A673 (cell line): ENCODE measurements at regions not wholly inside any gene's neighbourhood (a gene's known extent, or its start where the extent isn't known, plus 50 kb on each side); places are given as distances from the start of the nearest gene placed in this dataset.

ENCODE experiments used
- BruUV-seq: library from RNA; stranded (reverse); fragments of 400-500 nt; replicated peaks from 2 replicates; lab custom pipeline; 2021; lab: Mats Ljungman, UMichigan
- CTCF ChIA-PET: fragments of 300-600 bp; sonication (Branson Sonifier 250); formaldehyde crosslinking; loops from one replicate; lab custom pipeline; 2022; ENCODE audit warnings: antibody characterized with exemption; lab: Charles Lee
- POLR2A ChIA-PET: fragments of 300-600 bp; sonication (Branson Sonifier 250); formaldehyde crosslinking; loops from one replicate; lab custom pipeline; 2022; ENCODE audit warnings: antibody characterized with exemption; ENCODE audit not compliant: low non-redundant PET; lab: Charles Lee
- DNase-seq: peaks from one replicate; pipeline ENCODE4 v3.0.0-alpha.2; 2015; ENCODE audit warnings: low spot score
- H3K27ac ChIP-seq: fragments of 200-600 bp; sonication (generic); 2 replicates; pipeline ENCODE4 v1.5.1; 2016; ENCODE audit warnings: mixed run types, low read depth, mild to moderate bottlenecking, mixed read lengths, antibody characterized with exemption, low read length; ENCODE audit not compliant: poor library complexity, severe bottlenecking
- H3K27me3 ChIP-seq: fragments of 200-600 bp; sonication (generic); replicated peaks from 2 replicates; pipeline ENCODE4 v1.6.1; 2017; ENCODE audit warnings: mixed run types, low read depth, mild to moderate bottlenecking, mixed read lengths, antibody characterized with exemption, low read length; ENCODE audit not compliant: insufficient read depth, poor library complexity
- H3K36me3 ChIP-seq: fragments of 200-600 bp; sonication (generic); 2 replicates; pipeline ENCODE4 v1.6.1; 2016; ENCODE audit warnings: mixed run types, mild to moderate bottlenecking, mixed read lengths, antibody characterized with exemption, low read length; ENCODE audit not compliant: insufficient read depth, poor library complexity, severe bottlenecking
- H3K4me1 ChIP-seq: fragments of 200-600 bp; sonication (generic); 2 replicates; pipeline ENCODE4 v1.6.1; 2017; ENCODE audit warnings: mixed run types, mild to moderate bottlenecking, mixed read lengths, antibody characterized with exemption, low read length; ENCODE audit not compliant: insufficient read depth, poor library complexity, severe bottlenecking
- H3K4me3 ChIP-seq: fragments of 200-600 bp; sonication (generic); 2 replicates; pipeline ENCODE4 v1.5.1; 2016; ENCODE audit warnings: low read depth, mixed run types, mild to moderate bottlenecking, mixed read lengths, low read length; ENCODE audit not compliant: poor library complexity, severe bottlenecking
- H3K9me3 ChIP-seq: fragments of 200-600 bp; sonication (generic); 2 replicates; pipeline ENCODE4 v1.6.1; 2016; ENCODE audit warnings: mixed run types, low read depth, mild to moderate bottlenecking, mixed read lengths, antibody characterized with exemption, low read length; ENCODE audit not compliant: poor library complexity, severe bottlenecking
- EZH2 ChIP-seq: fragments of 200-600 bp; sonication (generic); IDR thresholded peaks from 2 replicates; pipeline ENCODE4 v1.6.1; 2017; ENCODE audit warnings: borderline replicate concordance, low read depth, mild to moderate bottlenecking, mixed read lengths, antibody characterized with exemption, low read length; ENCODE audit not compliant: poor library complexity, severe bottlenecking
- intact Hi-C: fragments of 100-400 bp; cut with micrococcal nuclease; formaldehyde crosslinking; loops from one replicate; pipeline ENCODE4 v1.10.0; 2022; ENCODE audit not compliant: unreplicated experiment
- TF ChIP-seq, protein P1 (sequence below): fragments of 300-800, 200-600 bp; sonication (generic); conservative IDR thresholded peaks from 2 replicates; pipeline ENCODE4 v1.5.1; 2017; ENCODE audit warnings: low read depth, mild to moderate bottlenecking, antibody characterized with exemption, low read length, moderate library complexity, mixed read lengths

DNA sequence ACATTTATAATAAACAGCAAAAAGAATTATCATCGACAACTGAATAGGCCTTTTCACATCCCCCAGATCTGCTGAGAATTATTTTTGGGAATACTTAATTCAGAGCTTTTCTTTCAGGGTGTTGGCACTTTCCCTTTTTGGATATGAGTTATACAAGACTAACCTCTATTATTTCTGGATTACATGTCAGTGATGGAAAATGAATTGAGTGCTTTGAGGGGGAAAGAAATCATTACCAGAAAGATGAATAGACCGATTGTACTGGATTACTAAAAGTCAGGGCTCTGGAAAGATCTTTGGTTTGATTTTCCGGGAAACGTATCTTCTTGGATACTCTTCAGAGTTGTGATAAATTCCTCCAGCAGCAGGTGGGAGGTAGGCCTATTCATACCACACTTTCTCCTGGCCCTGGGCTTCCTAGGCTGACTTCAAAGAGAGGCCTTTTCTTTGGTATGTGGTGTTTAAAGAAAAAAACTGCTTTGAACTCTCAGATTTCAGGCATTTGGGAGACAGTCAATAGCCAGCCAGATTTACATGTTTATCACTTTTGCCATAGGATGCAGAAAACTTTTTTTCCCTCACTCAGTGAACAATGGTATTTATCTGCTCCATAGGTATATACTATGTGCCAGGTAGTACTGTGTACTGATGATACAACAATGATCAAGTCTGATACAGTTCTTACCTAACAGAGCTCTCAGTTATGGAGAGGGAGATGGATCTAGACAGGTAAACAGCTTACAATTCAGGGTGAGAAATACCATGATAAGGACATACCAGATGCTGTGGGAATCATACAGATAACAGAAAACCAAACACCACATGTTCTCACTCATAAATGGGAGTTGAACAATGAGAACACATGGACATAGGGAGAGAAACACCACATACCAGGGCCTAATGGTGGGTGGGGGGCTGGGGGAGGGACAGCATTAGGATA lies 63.3 kb upstream of the ACTR3 start:
- H3K9me3 ChIP-seq = no peaks in the 10 kb centered on the region
- intact Hi-C loops = no loop called here
- no TSS peak for BruUV-seq
- no peak for DNase-seq
- ChIA-PET CTCF (no interaction called here), POLR2A (no interaction called here)
- no peaks in the 10 kb centered on the region for H3K27me3 ChIP-seq
- TF ChIP-seq EZH2 = no peak
- TF ChIP-seq, protein P1, sequence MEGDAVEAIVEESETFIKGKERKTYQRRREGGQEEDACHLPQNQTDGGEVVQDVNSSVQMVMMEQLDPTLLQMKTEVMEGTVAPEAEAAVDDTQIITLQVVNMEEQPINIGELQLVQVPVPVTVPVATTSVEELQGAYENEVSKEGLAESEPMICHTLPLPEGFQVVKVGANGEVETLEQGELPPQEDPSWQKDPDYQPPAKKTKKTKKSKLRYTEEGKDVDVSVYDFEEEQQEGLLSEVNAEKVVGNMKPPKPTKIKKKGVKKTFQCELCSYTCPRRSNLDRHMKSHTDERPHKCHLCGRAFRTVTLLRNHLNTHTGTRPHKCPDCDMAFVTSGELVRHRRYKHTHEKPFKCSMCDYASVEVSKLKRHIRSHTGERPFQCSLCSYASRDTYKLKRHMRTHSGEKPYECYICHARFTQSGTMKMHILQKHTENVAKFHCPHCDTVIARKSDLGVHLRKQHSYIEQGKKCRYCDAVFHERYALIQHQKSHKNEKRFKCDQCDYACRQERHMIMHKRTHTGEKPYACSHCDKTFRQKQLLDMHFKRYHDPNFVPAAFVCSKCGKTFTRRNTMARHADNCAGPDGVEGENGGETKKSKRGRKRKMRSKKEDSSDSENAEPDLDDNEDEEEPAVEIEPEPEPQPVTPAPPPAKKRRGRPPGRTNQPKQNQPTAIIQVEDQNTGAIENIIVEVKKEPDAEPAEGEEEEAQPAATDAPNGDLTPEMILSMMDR = no peak
- no peaks in the 10 kb centered on the region for H3K36me3 ChIP-seq
- no peak overlapping the region for H3K27ac ChIP-seq
- H3K4me3 ChIP-seq = no peak overlapping the region
- no peaks in the 10 kb centered on the region for H3K4me1 ChIP-seq

DNA sequence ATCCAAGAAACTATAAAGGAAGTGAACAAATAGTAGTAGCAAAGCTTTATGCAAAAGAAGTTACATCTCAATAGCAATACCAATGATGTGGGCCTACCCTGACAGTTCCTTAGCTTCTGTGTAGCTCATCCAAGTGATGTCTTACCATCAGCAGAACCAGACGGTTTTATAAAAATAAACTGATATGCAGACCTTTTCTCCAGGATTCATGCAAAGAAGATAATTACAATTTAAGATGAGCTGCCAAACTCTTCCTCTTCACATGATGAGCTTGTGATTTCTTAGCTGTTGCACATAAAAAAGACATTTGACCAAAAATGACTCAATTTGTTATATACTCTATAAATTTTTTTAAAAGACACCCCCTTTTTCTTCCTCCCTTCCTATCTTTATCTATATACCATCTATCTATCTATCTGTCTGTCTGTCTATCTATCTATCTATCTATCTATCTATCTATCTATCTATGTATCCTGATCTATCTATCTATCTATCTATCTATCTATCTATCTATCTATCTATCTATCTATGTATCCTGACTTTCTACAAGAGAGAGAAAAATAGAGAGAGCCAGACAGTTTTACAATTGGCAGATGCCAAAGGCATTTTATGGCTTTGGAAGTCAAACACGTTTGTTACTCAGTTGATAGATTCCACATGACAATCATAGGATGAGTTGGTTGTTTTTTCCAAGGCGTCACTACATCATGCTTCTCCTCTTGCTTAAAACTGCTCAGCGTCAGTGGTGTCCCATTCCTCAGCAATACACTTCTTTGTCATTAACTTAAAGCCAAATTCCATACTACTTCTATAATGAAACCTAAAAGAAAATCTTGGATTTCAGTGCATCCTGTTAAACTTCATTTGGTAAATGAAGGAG lies 65.9 kb upstream of the ACTR3 start:
- ChIA-PET POLR2A (no interaction called here), CTCF (no interaction called here)
- TF ChIP-seq, protein P1 = no peak
- no peak for TF ChIP-seq EZH2

DNA sequence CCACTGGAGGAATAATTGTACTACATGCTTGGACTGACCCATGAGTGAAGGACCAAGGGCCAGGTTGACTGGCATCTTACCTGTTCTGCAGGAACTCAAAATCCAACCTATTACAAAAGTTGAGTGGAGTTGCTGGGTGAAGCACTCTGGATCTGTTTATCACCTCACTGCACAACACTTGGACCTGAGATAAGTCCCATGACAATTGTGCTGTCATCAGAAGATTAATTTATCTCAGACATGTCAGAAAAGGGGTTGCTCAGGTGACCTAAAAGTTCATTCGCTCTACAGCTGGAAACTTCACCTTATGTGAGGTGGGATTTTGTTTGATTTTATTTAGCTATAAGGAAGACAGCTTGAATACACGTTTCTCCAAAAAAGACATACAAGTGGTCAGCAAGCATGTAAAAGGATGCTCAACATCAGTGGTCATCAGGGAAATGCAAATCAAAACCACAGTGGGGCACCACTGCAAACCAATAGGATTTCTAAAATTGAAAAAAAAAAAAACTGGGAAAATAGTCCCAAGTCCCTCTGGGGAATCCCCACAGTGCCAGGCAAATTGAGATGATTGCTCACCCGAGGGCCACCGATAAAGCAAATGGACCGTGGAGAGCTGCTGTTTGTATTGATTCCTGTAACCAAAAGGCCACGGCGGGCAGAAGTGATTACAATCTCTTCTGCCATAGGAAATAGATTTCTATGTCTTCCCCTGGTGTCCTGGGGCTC lies 65.8 kb upstream of the SLC35F5 start:
- H3K27ac ChIP-seq = no peak overlapping the region
- POLR2A ChIA-PET = no interaction called here
- intact Hi-C loops = no loop called here
- no peaks in the 10 kb centered on the region for H3K4me1 ChIP-seq
- no peaks in the 10 kb centered on the region for H3K36me3 ChIP-seq
- no peak overlapping the region for H3K4me3 ChIP-seq
- no peaks in the 10 kb centered on the region for H3K9me3 ChIP-seq
- CTCF ChIA-PET = no interaction called here
- no peak for DNase-seq
- H3K27me3 ChIP-seq = no peaks in the 10 kb centered on the region
- TF ChIP-seq, protein P1 = no peak
- no peak for TF ChIP-seq EZH2
- BruUV-seq = no TSS peak

More for the DNA sequence above, 65.9 kb upstream of the ACTR3 start:
- H3K36me3 ChIP-seq = no peaks in the 10 kb centered on the region
- H3K27ac ChIP-seq = no peak overlapping the region
- DNase-seq = no peak
- no peaks in the 10 kb centered on the region for H3K9me3 ChIP-seq
- no peaks in the 10 kb centered on the region for H3K27me3 ChIP-seq
- no peaks in the 10 kb centered on the region for H3K4me1 ChIP-seq
- BruUV-seq = no TSS peak
- H3K4me3 ChIP-seq = no peak overlapping the region
- intact Hi-C loops = no loop called here
